K562 (cell line): ENCODE measurements at regions not wholly inside any gene's neighbourhood (a gene's known extent, or its start where the extent isn't known, plus 50 kb on each side); places are given as distances from the start of the nearest gene placed in this dataset.

Source experiments
- ATAC-seq: fragments of 200-7000 bp; cut with Tn5 transposase; 3 replicates; pipeline ENCODE4 v1.9.1; 2020; ENCODE audit warnings: moderate library complexity
- BruUV-seq: library from RNA; stranded (reverse); fragments of 400-500 nt; replicated peaks from 2 replicates; lab custom pipeline; 2021; lab: Mats Ljungman, UMichigan
- CTCF ChIA-PET: fragments of 300-600 bp; formaldehyde crosslinking; extraction: SDS; loops from one replicate; lab custom pipeline; 2021; ENCODE audit warnings: low intra/inter-chr PET ratio; lab: Yijun Ruan, JAX
- POLR2A ChIA-PET: fragments of 300-600, 350-650 bp; sonication (Branson Sonifier 250); formaldehyde crosslinking; extraction: SDS; loops from one replicate; lab custom pipeline; 2021; ENCODE audit warnings: antibody characterized with exemption, inconsistent platforms; lab: Yijun Ruan, JAX
- DNase-seq, 4 experiments: peaks; one replicate each; pipeline versions ENCODE4 v3.0.0 to v3.0.0-alpha.2; 2011 to 2018; ENCODE audit warnings: low spot score in 3 of 4, mixed read lengths in 3 of 4; ENCODE audit errors: extremely low read depth in 1 of 4
- FAIRE-seq: peaks from 2 replicates; lab custom pipeline; 2011; peaks lifted over from hg19 to GRCh38; lab: Jason Lieb, UNC
- H2AFZ ChIP-seq: 2 replicates; pipeline ENCODE4 v1.6.0; 2011; ENCODE audit warnings: low read depth, low read length, control low read depth, inconsistent platforms
- H3K27ac ChIP-seq: fragments of 200-600 bp; 3 replicates; pipeline ENCODE4 v1.8.0; 2011; ENCODE audit warnings: low read depth, mild to moderate bottlenecking, control low read depth, inconsistent platforms, low read length, moderate library complexity, mixed read lengths; ENCODE audit errors: extremely low read depth
- H3K27me3 ChIP-seq, 2 experiments: fragments of 300-600 bp in 1 of 2; 2 replicates in 1 of 2; 3 replicates in 1 of 2; pipeline versions ENCODE4 v1.6.0 to v1.8.0; 2011; ENCODE audit warnings: inconsistent platforms in 2 of 2, low read length in 2 of 2, mild to moderate bottlenecking in 1 of 2, mixed read lengths in 1 of 2, moderate library complexity in 1 of 2; ENCODE audit not compliant: control insufficient read depth in 2 of 2, insufficient read depth in 2 of 2
- H3K36me3 ChIP-seq: fragments of 300-600 bp; 3 replicates; pipeline ENCODE4 v1.8.0; 2011; ENCODE audit warnings: mild to moderate bottlenecking, low read length, inconsistent platforms; ENCODE audit not compliant: control insufficient read depth, insufficient read depth
- H3K4me1 ChIP-seq, 2 experiments: fragments of 200-600 bp in 1 of 2; replicated peaks in 1 of 2; 2 replicates in 1 of 2; 3 replicates in 1 of 2; pipeline versions ENCODE4 v1.5.1 to v1.8.0; 2011; ENCODE audit warnings: inconsistent platforms in 2 of 2, low read length in 2 of 2, mild to moderate bottlenecking in 1 of 2, mixed read lengths in 1 of 2, moderate library complexity in 1 of 2; ENCODE audit not compliant: control insufficient read depth in 2 of 2, insufficient read depth in 2 of 2
- H3K4me2 ChIP-seq: 2 replicates; pipeline ENCODE4 v1.6.1; 2011; ENCODE audit warnings: low read length, control low read depth, inconsistent platforms, mixed read lengths; ENCODE audit not compliant: insufficient read depth
- H3K4me3 ChIP-seq: fragments of 200-600 bp; sonication (generic), shearing (Covaris generic); 2 replicates; pipeline ENCODE4 v1.5.1; 2016; ENCODE audit warnings: control low read depth, inconsistent platforms
- H3K79me2 ChIP-seq: fragments of 200-600 bp; 3 replicates; pipeline ENCODE4 v1.8.0; 2011; ENCODE audit warnings: low read length, inconsistent platforms; ENCODE audit not compliant: control insufficient read depth, insufficient read depth
- H3K9ac ChIP-seq, 2 experiments: 2 replicates each; pipeline versions ENCODE4 v1.6.0 to v1.6.1; 2011; ENCODE audit warnings: low read depth in 2 of 2, low read length in 2 of 2, control low read depth in 1 of 2, inconsistent platforms in 1 of 2, mild to moderate bottlenecking in 1 of 2, mixed read lengths in 1 of 2; ENCODE audit not compliant: insufficient read depth in 1 of 2
- H3K9me1 ChIP-seq: one replicate; pipeline ENCODE4 v1.6.0; 2011; ENCODE audit warnings: inconsistent platforms, mild to moderate bottlenecking, low read length, moderate library complexity; ENCODE audit not compliant: control insufficient read depth, insufficient read depth
- H3K9me3 ChIP-seq: replicated peaks from 2 replicates; pipeline ENCODE4 v1.5.1; 2011; ENCODE audit warnings: low read depth, low read length, inconsistent platforms; ENCODE audit not compliant: control insufficient read depth, insufficient read depth
- H4K20me1 ChIP-seq: replicated peaks from 2 replicates; pipeline ENCODE4 v1.6.1; 2011; ENCODE audit warnings: low read length, inconsistent platforms, mixed read lengths; ENCODE audit not compliant: control insufficient read depth, insufficient read depth
- C11orf30 ChIP-seq: fragments of 450-650 bp; IDR thresholded peaks from 2 replicates; pipeline ENCODE4 v1.6.1; 2016; ENCODE audit warnings: low read depth, mild to moderate bottlenecking
- L3MBTL2 ChIP-seq: fragments of 450-650 bp; IDR thresholded peaks from 2 replicates; pipeline ENCODE4 v1.6.1; 2016; ENCODE audit warnings: mild to moderate bottlenecking, moderate library complexity
- MTF1 ChIP-seq: fragments of 250-450 bp; sonication (Bioruptor Pico); IDR thresholded peaks from 2 replicates; pipeline ENCODE4 v1.9.0; 2021; ENCODE audit warnings: moderate library complexity, mild to moderate bottlenecking, inconsistent platforms, borderline replicate concordance
- SOX6 ChIP-seq: fragments of 450-650 bp; IDR thresholded peaks from 2 replicates; pipeline ENCODE4 v1.6.1; 2014; ENCODE audit warnings: mild to moderate bottlenecking
- ZNF134 ChIP-seq: fragments of 250-450 bp; sonication (Bioruptor Pico); conservative IDR thresholded peaks from 2 replicates; pipeline ENCODE4 v1.4.0; 2020
- ZNF316 ChIP-seq: fragments of 450-650 bp; IDR thresholded peaks from 2 replicates; pipeline ENCODE4 v1.6.1; 2016
- WGBS: fragments of 100-300 bp; shearing (Covaris generic); methylation state at CpG from one replicate; pipeline ENCODE4 v1.1.6; 2016; ENCODE audit warnings: low coverage, mixed read lengths; ENCODE audit not compliant: insufficient coverage; ENCODE audit errors: missing lambda C conversion rate; 5-methylcytosine and 5-hydroxymethylcytosine counted together
- in situ Hi-C: fragments of 300-500 bp; cut with MboI; formaldehyde crosslinking; loops from 4 replicates; pipeline ENCODE4 v1.15.0; 2018; ENCODE audit warnings: inconsistent platforms, mixed read lengths
- intact Hi-C: fragments of 100-400 bp; cut with micrococcal nuclease; formaldehyde crosslinking; loops from 2 replicates; pipeline ENCODE4 v1.14.2; 2022

DNA sequence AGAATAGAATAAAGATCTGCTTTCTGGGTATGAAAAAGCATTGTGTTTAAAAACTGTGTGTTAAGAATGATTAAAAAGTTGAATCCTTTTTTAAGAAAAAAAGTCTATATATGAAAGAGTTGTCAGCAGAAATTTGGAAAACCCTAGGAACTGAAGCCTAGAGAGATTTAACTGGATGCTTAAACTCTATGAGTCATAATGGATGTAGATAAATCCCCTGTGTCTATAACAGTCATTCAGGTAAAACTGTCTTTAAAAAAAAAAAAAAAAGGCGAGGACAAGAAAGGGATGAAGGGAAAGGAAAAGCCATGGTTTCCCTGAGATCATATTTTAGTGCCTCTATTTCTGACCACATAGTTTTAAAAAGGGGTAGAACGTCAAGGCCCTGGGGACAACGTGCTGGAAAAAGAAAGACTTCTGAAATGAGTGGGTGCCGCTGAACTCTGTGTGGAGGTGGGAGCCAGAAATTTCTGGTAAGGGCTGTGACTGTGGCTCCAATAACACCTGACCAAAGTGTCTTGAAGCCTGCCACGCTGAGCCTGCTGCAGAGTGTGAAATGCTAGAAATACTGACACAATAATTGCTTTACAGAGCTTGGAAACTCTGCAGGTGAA, 302.6 kb upstream of the ARID1B start:
- H3K79me2 ChIP-seq: no peaks in the 10 kb centered on the region
- DNase-seq (no peak), FAIRE-seq (no peak), ATAC-seq (no peak)
- H2AFZ ChIP-seq: no peak overlapping the region
- no peak overlapping the region for H3K9ac ChIP-seq
- in situ Hi-C loops (no loop called here), intact Hi-C loops (no loop called here)
- BruUV-seq: no TSS peak
- H3K27me3 ChIP-seq: no peaks in the 10 kb centered on the region
- H3K36me3 ChIP-seq: no peaks in the 10 kb centered on the region
- TF ChIP-seq ZNF134 (no peak), MTF1 (no peak), L3MBTL2 (no peak)
- no peaks in the 10 kb centered on the region for H3K9me3 ChIP-seq
- H4K20me1 ChIP-seq: no peaks in the 10 kb centered on the region
- no peak overlapping the region for H3K4me2 ChIP-seq
- H3K27ac ChIP-seq: no peak overlapping the region
- H3K9me1 ChIP-seq: no peaks in the 10 kb centered on the region
- ChIA-PET POLR2A (interaction anchor here (0.7 kb wide), 1 partner anchor 10 kb away, joined by 3 read pairs; no protein-coding TSS in a partner anchor), CTCF (interaction anchor here (0.6 kb wide), 1 partner anchor 100 kb away, joined by 4 read pairs; no protein-coding TSS in a partner anchor)
- H3K4me1 ChIP-seq: no peaks in the 10 kb centered on the region
- under 1% methylated on average over 5 of the region's 5 CpGs for WGBS
- no peak overlapping the region for H3K4me3 ChIP-seq

DNA sequence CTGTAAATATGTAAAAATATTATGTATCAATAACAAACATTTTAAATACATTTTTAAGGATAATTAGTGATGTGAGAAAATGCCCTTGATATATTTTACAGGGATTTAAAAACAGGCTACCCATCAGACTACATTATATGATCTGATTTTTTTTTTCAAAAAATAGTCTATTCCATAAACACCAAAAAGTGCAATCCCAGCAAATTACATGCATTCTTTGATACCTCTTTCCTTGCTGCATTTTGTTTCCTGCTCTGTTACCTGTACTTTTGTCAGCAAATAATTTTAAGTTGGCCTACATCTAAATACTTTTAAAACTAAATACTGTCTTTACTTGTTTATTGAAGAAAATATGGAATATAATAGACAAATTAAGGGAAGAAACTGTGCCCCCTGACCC, 306.2 kb upstream of the ARID1B start:
- Histone ChIP-seq H3K4me1 (no peaks in the 10 kb centered on the region), H3K9me1 (no peaks in the 10 kb centered on the region), H3K4me3 (no peak overlapping the region), H4K20me1 (no peaks in the 10 kb centered on the region), H3K27ac (no peak overlapping the region), H3K79me2 (no peaks in the 10 kb centered on the region), H2AFZ (no peak overlapping the region), H3K9me3 (no peaks in the 10 kb centered on the region), H3K27me3 (no peaks in the 10 kb centered on the region), H3K9ac (no peak overlapping the region), H3K36me3 (no peaks in the 10 kb centered on the region), H3K4me2 (no peak overlapping the region)
- ChIA-PET CTCF (no interaction called here), POLR2A (no interaction called here)
- no peak for DNase-seq
- TF ChIP-seq C11orf30 (peak; percentile 42), ZNF316 (peak; percentile 59), SOX6 (no peak)
- intact Hi-C loops: no loop called here
- no peak for ATAC-seq
- no peak for FAIRE-seq
- in situ Hi-C loops: no loop called here
- no TSS peak for BruUV-seq
